GM19463 (cell line): ENCODE measurements at regions not wholly inside any gene's neighbourhood (a gene's known extent, or its start where the extent isn't known, plus 50 kb on each side); places are given as distances from the start of the nearest gene placed in this dataset.

Source experiments
- ATAC-seq: cut with Tn5 transposase; IDR thresholded peaks from one replicate; pipeline ENCODE4 v1.9.1; 2021; ENCODE audit warnings: mild to moderate bottlenecking, moderate library complexity; ENCODE audit not compliant: unreplicated experiment

DNA sequence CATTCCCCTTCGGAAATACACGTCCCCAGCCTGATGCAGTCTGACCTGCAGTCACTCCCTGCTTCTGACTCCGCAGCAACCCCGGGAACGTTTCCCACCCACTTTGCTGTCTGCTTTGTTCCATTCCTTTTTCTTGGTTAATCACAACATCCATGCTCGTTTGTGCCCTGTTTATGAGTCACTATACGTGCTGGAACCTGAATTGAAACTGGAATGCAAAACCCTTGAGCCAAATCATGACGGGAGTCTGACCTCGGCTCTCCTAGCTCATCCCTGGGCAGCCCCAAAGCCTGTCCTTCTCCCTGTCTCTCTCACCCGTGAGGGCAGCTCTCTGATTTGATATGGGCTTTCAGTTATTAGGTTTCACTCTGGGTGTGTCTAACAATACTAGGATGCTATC is 57.1 kb upstream of the RNF152 start:
- ATAC-seq = no peak

- ATAC-seq = no peak
Observed at GRCh38 chr18:61948846-61949438, 56.1 kb upstream of the RNF152 start.

- ATAC-seq = no peak
Observed at GRCh38 chr18:61948281-61948741, 55.5 kb upstream of the RNF152 start.

- ATAC-seq = no peak
Observed at GRCh38 chr18:61946449-61946848, 53.6 kb upstream of the RNF152 start.

GRCh38 chr18:61943175-61943964 is 50.6 kb upstream of the RNF152 start:
- no peak for ATAC-seq
